ENCODE measurements at regions not wholly inside any gene's neighbourhood (a gene's known extent, or its start where the extent isn't known, plus 50 kb on each side); places are given as distances from the start of the nearest gene placed in this dataset.

- Histone ChIP-seq H3K4me1 (ENCODE audit: insufficient read depth, low read length, severe bottlenecking) (no peaks in the 10 kb centered on the region), H3K4me3 (ENCODE audit: low read depth, low read length, poor library complexity, severe bottlenecking) (no peak overlapping the region), H3K27ac (ENCODE audit: low read depth, low read length, poor library complexity, severe bottlenecking) (no peak overlapping the region), H4K20me1 (ENCODE audit: insufficient read depth, low read length) (no peaks in the 10 kb centered on the region), H3K9me2 (ENCODE audit: low read depth, low read length) (no peaks in the 10 kb centered on the region), H3F3A (ENCODE audit: insufficient read depth, low read length) (no peaks in the 10 kb centered on the region), H3K79me2 (ENCODE audit: insufficient read depth, low read length) (no peaks in the 10 kb centered on the region), H3K9ac (ENCODE audit: low read length) (no peak overlapping the region), H3K4me2 (ENCODE audit: low read length) (no peak overlapping the region), H3K9me3 (ENCODE audit: low read length) (no peaks in the 10 kb centered on the region), H2AFZ (ENCODE audit: low read length) (no peak overlapping the region), H3K27me3 (ENCODE audit: insufficient read depth, low read length) (no peaks in the 10 kb centered on the region), H3K36me3 (ENCODE audit: insufficient read depth, low read length) (no peaks in the 10 kb centered on the region)
- TF ChIP-seq CTCF (IDR thresholded peaks at IDR 0.05; ENCODE audit: low read length) (no peak), EZH2 (IDR thresholded peaks at IDR 0.05; ENCODE audit: borderline replicate concordance, low read length) (no peak)
Observed at GRCh38 chr13:73671011-73671410, 463.2 kb downstream of the KLF12 start.

- Histone ChIP-seq H3K9me3 (ENCODE audit: low read length) (no peaks in the 10 kb centered on the region), H3K4me1 (ENCODE audit: insufficient read depth, low read length, severe bottlenecking) (no peaks in the 10 kb centered on the region), H3K27ac (ENCODE audit: low read depth, low read length, poor library complexity, severe bottlenecking) (no peak overlapping the region), H4K20me1 (ENCODE audit: insufficient read depth, low read length) (no peaks in the 10 kb centered on the region), H3K79me2 (ENCODE audit: insufficient read depth, low read length) (no peaks in the 10 kb centered on the region), H3F3A (ENCODE audit: insufficient read depth, low read length) (no peaks in the 10 kb centered on the region), H3K36me3 (ENCODE audit: insufficient read depth, low read length) (no peaks in the 10 kb centered on the region), H2AFZ (ENCODE audit: low read length) (no peak overlapping the region), H3K4me2 (ENCODE audit: low read length) (no peak overlapping the region), H3K9ac (ENCODE audit: low read length) (no peak overlapping the region), H3K27me3 (ENCODE audit: insufficient read depth, low read length) (no peaks in the 10 kb centered on the region), H3K9me2 (ENCODE audit: low read depth, low read length) (no peaks in the 10 kb centered on the region), H3K4me3 (ENCODE audit: low read depth, low read length, poor library complexity, severe bottlenecking) (no peak overlapping the region)
- TF ChIP-seq CTCF (IDR thresholded peaks at IDR 0.05; ENCODE audit: low read length) (no peak), EZH2 (IDR thresholded peaks at IDR 0.05; ENCODE audit: borderline replicate concordance, low read length) (no peak)
Observed at GRCh38 chr13:73667756-73668155, 466.4 kb downstream of the KLF12 start.

GRCh38 chr13:73665261-73665660, 468.9 kb downstream of the KLF12 start:
- Histone ChIP-seq H3K27me3 (ENCODE audit: insufficient read depth, low read length) (no peaks in the 10 kb centered on the region), H3K4me3 (ENCODE audit: low read depth, low read length, poor library complexity, severe bottlenecking) (no peak overlapping the region), H4K20me1 (ENCODE audit: insufficient read depth, low read length) (no peaks in the 10 kb centered on the region), H3K9me2 (ENCODE audit: low read depth, low read length) (no peaks in the 10 kb centered on the region), H3K4me1 (ENCODE audit: insufficient read depth, low read length, severe bottlenecking) (no peaks in the 10 kb centered on the region), H3K9ac (ENCODE audit: low read length) (no peak overlapping the region), H3K9me3 (ENCODE audit: low read length) (no peaks in the 10 kb centered on the region), H3K36me3 (ENCODE audit: insufficient read depth, low read length) (no peaks in the 10 kb centered on the region), H2AFZ (ENCODE audit: low read length) (no peak overlapping the region), H3K79me2 (ENCODE audit: insufficient read depth, low read length) (no peaks in the 10 kb centered on the region), H3F3A (ENCODE audit: insufficient read depth, low read length) (no peaks in the 10 kb centered on the region), H3K27ac (ENCODE audit: low read depth, low read length, poor library complexity, severe bottlenecking) (no peak overlapping the region), H3K4me2 (ENCODE audit: low read length) (no peak overlapping the region)
- TF ChIP-seq CTCF (IDR thresholded peaks at IDR 0.05; ENCODE audit: low read length) (no peak), EZH2 (IDR thresholded peaks at IDR 0.05; ENCODE audit: borderline replicate concordance, low read length) (no peak)
